ENCODE measurements at regions not wholly inside any gene's neighbourhood (a gene's known extent, or its start where the extent isn't known, plus 50 kb on each side); places are given as distances from the start of the nearest gene placed in this dataset.

DNA sequence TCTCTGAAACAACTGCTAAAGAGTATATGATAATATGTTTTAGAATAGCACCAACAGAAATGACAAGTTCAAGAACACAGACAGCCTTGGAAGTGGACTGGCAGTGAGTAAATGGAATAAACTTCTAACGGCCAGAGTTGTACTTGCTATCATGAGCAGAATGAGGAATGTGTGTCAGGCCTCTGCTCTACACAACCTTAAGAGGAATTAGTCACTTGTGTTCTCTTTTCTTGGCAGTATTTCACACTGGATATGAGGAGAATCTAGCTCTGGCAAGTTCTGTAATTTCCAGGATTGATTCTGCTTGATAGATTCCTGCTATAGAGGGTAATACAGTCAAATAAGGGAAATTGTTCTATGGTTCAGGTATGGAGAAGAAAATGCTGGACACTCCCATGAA, 757.3 kb downstream of the EFNB2 start:
- TF ChIP-seq CTCF (IDR thresholded peaks at IDR 0.05) (no peak), POLR2A (IDR thresholded peaks at IDR 0.05) (no peak)
- no peaks in the 10 kb centered on the region for H3K27me3 ChIP-seq
- peaks cover 14% of the 10 kb centered on the region for H3K4me1 ChIP-seq
- WGBS, 2 donors: 9 to 14% methylated on average over 1 of the region's 1 CpG
- H3K27ac ChIP-seq: no peak overlapping the region
- DNase-seq (no peak), ATAC-seq (no peak)
- intact Hi-C loops (cut with DNase I): no loop called here
- H3K36me3 ChIP-seq (replicated peaks in 1 of 2; ENCODE audit: insufficient read depth in 1 of 2, low read depth in 2 of 2): no peaks in the 10 kb centered on the region
- H3K9me3 ChIP-seq: no peaks in the 10 kb centered on the region
- no peak overlapping the region for H3K4me3 ChIP-seq

GRCh38 chr13:105774739-105775460, 760.6 kb downstream of the EFNB2 start:
- TF ChIP-seq POLR2A (IDR thresholded peaks at IDR 0.05): no peak
- TF ChIP-seq CTCF (IDR thresholded peaks at IDR 0.05): no peak
- Histone ChIP-seq H3K27ac (peak overlapping the region in 2 of 4 donors; percentile 30 to 54), H3K27me3 (no peaks in the 10 kb centered on the region), H3K9me3 (no peaks in the 10 kb centered on the region), H3K4me3 (no peak overlapping the region), H3K36me3 (replicated peaks in 1 of 2; ENCODE audit: insufficient read depth in 1 of 2, low read depth in 2 of 2) (no peaks in the 10 kb centered on the region), H3K4me1 (peaks cover 14% of the 10 kb centered on the region)
- 17 to 27% methylated on average over 7 of the region's 7 CpGs for WGBS, 2 donors
- DNase-seq (peak in 3 of 4 donors; percentile 17 to 31 (median 24)), ATAC-seq (peak; percentile 80)
- intact Hi-C loops (cut with DNase I): no loop called here

DNA sequence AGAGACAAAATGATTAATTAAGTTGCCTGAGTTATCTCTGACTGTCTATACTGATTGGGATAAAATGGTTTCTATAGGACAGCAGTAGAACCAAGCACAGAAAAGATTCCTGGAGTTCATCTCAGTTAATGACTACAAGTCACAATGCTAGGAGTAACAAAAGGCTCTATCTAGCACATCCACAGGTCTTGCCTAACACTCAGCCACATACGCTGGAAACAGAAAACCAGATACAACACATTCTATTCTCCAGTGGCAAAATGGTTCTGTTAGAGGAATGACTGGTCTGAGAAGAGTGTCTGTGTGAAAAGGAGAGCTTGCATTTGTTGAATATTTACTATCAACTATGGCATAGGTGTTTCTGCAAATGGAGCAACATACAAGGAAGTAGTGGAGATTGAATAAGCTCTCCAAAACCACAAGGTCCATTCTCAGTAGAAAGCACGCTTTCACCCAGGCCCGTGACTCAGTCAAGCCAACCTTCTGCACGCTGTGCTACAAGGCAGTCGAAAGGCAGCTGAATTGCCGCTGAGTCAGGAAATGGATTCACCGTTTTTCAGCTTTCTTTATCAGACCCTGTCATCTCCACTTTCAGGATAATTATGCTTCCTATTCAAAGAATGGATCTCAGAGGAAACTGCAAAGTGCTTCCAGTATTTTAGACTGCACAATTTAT, 761.5 kb downstream of the EFNB2 start:
- Histone ChIP-seq H3K9me3 (no peaks in the 10 kb centered on the region), H3K27ac (peak overlapping the region in 2 of 4 donors; percentile 30 to 54), H3K4me3 (no peak overlapping the region), H3K4me1 (peaks cover 14% of the 10 kb centered on the region), H3K27me3 (no peaks in the 10 kb centered on the region), H3K36me3 (replicated peaks in 1 of 2; ENCODE audit: insufficient read depth in 1 of 2, low read depth in 2 of 2) (no peaks in the 10 kb centered on the region)
- intact Hi-C loops (cut with DNase I): no loop called here
- DNase-seq: no peak
- WGBS, 2 donors: 38 to 50% methylated on average over 7 of the region's 7 CpGs
- TF ChIP-seq POLR2A (IDR thresholded peaks at IDR 0.05) (no peak), CTCF (IDR thresholded peaks at IDR 0.05) (no peak)
- no peak for ATAC-seq

- Histone ChIP-seq H3K36me3 (replicated peaks in 1 of 2; ENCODE audit: insufficient read depth in 1 of 2, low read depth in 2 of 2) (no peaks in the 10 kb centered on the region), H3K27ac (no peak overlapping the region), H3K9me3 (no peaks in the 10 kb centered on the region), H3K4me3 (no peak overlapping the region), H3K4me1 (peaks cover 14% of the 10 kb centered on the region), H3K27me3 (no peaks in the 10 kb centered on the region)
- 63 to 80% methylated on average over 4 of the region's 4 CpGs for WGBS, 2 donors
- intact Hi-C loops (cut with DNase I): no loop called here
- TF ChIP-seq CTCF (IDR thresholded peaks at IDR 0.05) (no peak), POLR2A (IDR thresholded peaks at IDR 0.05) (no peak)
- DNase-seq: no peak
- no peak for ATAC-seq
Measured at GRCh38 chr13:105773241-105773640, 762.2 kb downstream of the EFNB2 start.
